WERI-Rb-1 (cell line): ENCODE measurements at regions not wholly inside any gene's neighbourhood (a gene's known extent, or its start where the extent isn't known, plus 50 kb on each side); places are given as distances from the start of the nearest gene placed in this dataset.

Experiments used
- DNase-seq: peaks from one replicate; pipeline ENCODE4 v3.0.0-alpha.2; 2020
- H3K27ac ChIP-seq: fragments of 250-450 bp; sonication (Bioruptor Pico); 2 replicates; pipeline ENCODE4 v1.5.1; 2020; ENCODE audit warnings: mild to moderate bottlenecking, moderate library complexity
- H3K27me3 ChIP-seq: fragments of 250-450 bp; sonication (Bioruptor Pico); 2 replicates; pipeline ENCODE4 v1.5.1; 2021; ENCODE audit warnings: mild to moderate bottlenecking, low read depth, moderate library complexity; ENCODE audit not compliant: insufficient read depth, severe bottlenecking
- H3K36me3 ChIP-seq: fragments of 250-450 bp; sonication (Bioruptor Pico); 2 replicates; pipeline ENCODE4 v1.5.1; 2020; ENCODE audit warnings: mild to moderate bottlenecking, moderate library complexity
- H3K4me3 ChIP-seq: 2 replicates; pipeline ENCODE4 v1.5.1; 2011; ENCODE audit warnings: low read depth, mild to moderate bottlenecking, control low read depth, low read length
- H3K9me3 ChIP-seq: fragments of 250-450 bp; sonication (Bioruptor Pico); 2 replicates; pipeline ENCODE4 v1.5.1; 2021; ENCODE audit warnings: mild to moderate bottlenecking, moderate library complexity; ENCODE audit not compliant: severe bottlenecking
- CTCF ChIP-seq: IDR thresholded peaks from 2 replicates; pipeline ENCODE4 v1.5.1; 2011; ENCODE audit warnings: low read depth, mild to moderate bottlenecking, control low read depth, inconsistent platforms, low read length

- Histone ChIP-seq H3K27ac (no peak overlapping the region), H3K36me3 (no peaks in the 10 kb centered on the region), H3K9me3 (no peaks in the 10 kb centered on the region), H3K4me3 (no peak overlapping the region), H3K27me3 (peaks cover 89% of the 10 kb centered on the region)
- no peak for DNase-seq
- no peak for TF ChIP-seq CTCF
Observed at GRCh38 chr19:29083863-29084262, 129.1 kb downstream of the UQCRFS1 start.

GRCh38 chr19:29079356-29080032, 133.5 kb downstream of the UQCRFS1 start:
- TF ChIP-seq CTCF: no peak
- H3K9me3 ChIP-seq: no peaks in the 10 kb centered on the region
- H3K27ac ChIP-seq: no peak overlapping the region
- no peak for DNase-seq
- H3K4me3 ChIP-seq: no peak overlapping the region
- H3K36me3 ChIP-seq: no peaks in the 10 kb centered on the region
- H3K27me3 ChIP-seq: peaks cover 86% of the 10 kb centered on the region

- Histone ChIP-seq H3K9me3 (no peaks in the 10 kb centered on the region), H3K27me3 (peaks cover 88% of the 10 kb centered on the region), H3K27ac (no peak overlapping the region), H3K4me3 (no peak overlapping the region), H3K36me3 (no peaks in the 10 kb centered on the region)
- no peak for DNase-seq
- no peak for TF ChIP-seq CTCF
Observed at GRCh38 chr19:29076963-29077362, 136.0 kb downstream of the UQCRFS1 start.

- TF ChIP-seq CTCF: no peak
- no peak for DNase-seq
- H3K4me3 ChIP-seq: no peak overlapping the region
- no peaks in the 10 kb centered on the region for H3K36me3 ChIP-seq
- H3K9me3 ChIP-seq: no peaks in the 10 kb centered on the region
- H3K27me3 ChIP-seq: peaks cover 90% of the 10 kb centered on the region
- H3K27ac ChIP-seq: no peak overlapping the region
Observed at GRCh38 chr19:29076161-29076560, 136.8 kb downstream of the UQCRFS1 start.

GRCh38 chr19:29075149-29075548, 137.8 kb downstream of the UQCRFS1 start:
- Histone ChIP-seq H3K27ac (no peak overlapping the region), H3K9me3 (no peaks in the 10 kb centered on the region), H3K4me3 (no peak overlapping the region), H3K27me3 (peaks cover 91% of the 10 kb centered on the region), H3K36me3 (no peaks in the 10 kb centered on the region)
- TF ChIP-seq CTCF: no peak
- no peak for DNase-seq

GRCh38 chr19:29074579-29074978, 138.4 kb downstream of the UQCRFS1 start:
- no peak overlapping the region for H3K4me3 ChIP-seq
- no peak for DNase-seq
- no peak for TF ChIP-seq CTCF
- no peaks in the 10 kb centered on the region for H3K36me3 ChIP-seq
- peaks cover 91% of the 10 kb centered on the region for H3K27me3 ChIP-seq
- H3K27ac ChIP-seq: no peak overlapping the region
- no peaks in the 10 kb centered on the region for H3K9me3 ChIP-seq
